Vagina (tissue), 2 donors: ENCODE measurements at regions not wholly inside any gene's neighbourhood (a gene's known extent, or its start where the extent isn't known, plus 50 kb on each side); places are given as distances from the start of the nearest gene placed in this dataset.
"Not testable (repeated sequence)": the region's sequence is repeated elsewhere in the genome, so short reads cannot be mapped to it uniquely, and the experiment has no call there.

ENCODE experiments used
- DNase-seq, 2 donors: peaks; one replicate each; pipeline ENCODE4 v3.0.0-alpha.2; 2017; ENCODE audit errors: extremely low spot score in 2 of 2
- H3K27ac ChIP-seq: fragments of 200-600 bp; sonication (generic); one replicate; pipeline ENCODE4 v1.5.1; 2019
- H3K27me3 ChIP-seq: fragments of 200-600 bp; sonication (generic); one replicate; pipeline ENCODE4 v1.5.1; 2019
- H3K36me3 ChIP-seq, 2 donors: fragments of 200-600 bp; sonication (generic); one replicate each; pipeline ENCODE4 v1.5.1; 2017 to 2019
- H3K4me1 ChIP-seq: fragments of 200-600 bp; sonication (generic); one replicate; pipeline ENCODE4 v1.5.1; 2019
- H3K4me3 ChIP-seq, 2 donors: fragments of 200-600 bp; sonication (generic); 1 replicate in 1 of 2; 2 replicates in 1 of 2; pipeline ENCODE4 v1.5.1; 2016 to 2019
- H3K9me3 ChIP-seq: fragments of 200-600 bp; sonication (generic); one replicate; pipeline ENCODE4 v1.5.1; 2019
- POLR2A ChIP-seq, 2 donors: fragments of 450-650 bp; IDR thresholded peaks; one replicate each; pipeline ENCODE4 v1.6.1; 2017; ENCODE audit warnings: antibody characterized with exemption in 2 of 2, mild to moderate bottlenecking in 2 of 2, moderate library complexity in 2 of 2
- POLR2AphosphoS5 ChIP-seq, 2 donors: sonication (generic); formaldehyde crosslinking; IDR thresholded peaks; one replicate each; pipeline ENCODE4 v1.9.0; 2017; ENCODE audit warnings: antibody characterized with exemption in 2 of 2, mild to moderate bottlenecking in 2 of 2, low read depth in 1 of 2; ENCODE audit not compliant: insufficient read depth in 1 of 2
- intact Hi-C: fragments of 100-400 bp; cut with DNase I; formaldehyde crosslinking; loops from one replicate; pipeline ENCODE4 v1.15.1; 2023
- TF ChIP-seq, protein P1 (sequence below), 3 experiments: fragments of 450-650 bp in 2 of 3; fragments of 200-600 bp in 1 of 3; sonication (generic) in 1 of 3; IDR thresholded peaks; one replicate each; pipeline ENCODE4 v1.5.1; 2017 to 2019; ENCODE audit warnings: antibody characterized with exemption in 3 of 3, mild to moderate bottlenecking in 2 of 3, moderate library complexity in 2 of 3

- H3K27me3 ChIP-seq, H3K27ac ChIP-seq, H3K36me3 ChIP-seq, DNase-seq, H3K9me3 ChIP-seq, H3K4me1 ChIP-seq, intact Hi-C loops, H3K4me3 ChIP-seq: not testable (repeated sequence)
- TF ChIP-seq, protein P1, sequence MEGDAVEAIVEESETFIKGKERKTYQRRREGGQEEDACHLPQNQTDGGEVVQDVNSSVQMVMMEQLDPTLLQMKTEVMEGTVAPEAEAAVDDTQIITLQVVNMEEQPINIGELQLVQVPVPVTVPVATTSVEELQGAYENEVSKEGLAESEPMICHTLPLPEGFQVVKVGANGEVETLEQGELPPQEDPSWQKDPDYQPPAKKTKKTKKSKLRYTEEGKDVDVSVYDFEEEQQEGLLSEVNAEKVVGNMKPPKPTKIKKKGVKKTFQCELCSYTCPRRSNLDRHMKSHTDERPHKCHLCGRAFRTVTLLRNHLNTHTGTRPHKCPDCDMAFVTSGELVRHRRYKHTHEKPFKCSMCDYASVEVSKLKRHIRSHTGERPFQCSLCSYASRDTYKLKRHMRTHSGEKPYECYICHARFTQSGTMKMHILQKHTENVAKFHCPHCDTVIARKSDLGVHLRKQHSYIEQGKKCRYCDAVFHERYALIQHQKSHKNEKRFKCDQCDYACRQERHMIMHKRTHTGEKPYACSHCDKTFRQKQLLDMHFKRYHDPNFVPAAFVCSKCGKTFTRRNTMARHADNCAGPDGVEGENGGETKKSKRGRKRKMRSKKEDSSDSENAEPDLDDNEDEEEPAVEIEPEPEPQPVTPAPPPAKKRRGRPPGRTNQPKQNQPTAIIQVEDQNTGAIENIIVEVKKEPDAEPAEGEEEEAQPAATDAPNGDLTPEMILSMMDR (IDR thresholded peaks at IDR 0.05): peak in 2 of 3 experiments; percentile 28 to 44
Measured at GRCh38 chr11:89616999-89617602, 93.0 kb upstream of the TRIM77 start.

- H3K27ac ChIP-seq, H3K9me3 ChIP-seq, H3K27me3 ChIP-seq, H3K36me3 ChIP-seq, H3K4me3 ChIP-seq, intact Hi-C loops, DNase-seq, H3K4me1 ChIP-seq: not testable (repeated sequence)
Measured at GRCh38 chr11:89620721-89621120, 89.4 kb upstream of the TRIM77 start.

DNA sequence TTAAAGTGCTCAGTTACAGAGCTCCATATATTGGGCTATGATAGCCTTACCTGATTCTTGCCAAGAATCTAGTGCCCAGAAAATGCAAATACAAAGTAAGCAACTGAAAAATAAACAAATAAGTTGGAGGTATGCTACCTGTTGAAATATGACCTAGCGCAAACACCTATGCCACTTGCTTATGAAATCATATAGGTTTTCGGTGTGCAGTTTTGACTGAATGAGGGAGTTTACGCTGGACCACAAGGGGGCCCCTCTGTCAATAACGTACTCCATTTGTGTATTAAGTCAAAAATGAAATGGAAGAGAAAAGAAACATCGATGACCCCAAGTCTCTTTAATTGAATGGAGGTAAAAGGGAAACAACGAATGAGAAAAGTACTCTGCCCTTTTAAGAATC lies 84.9 kb upstream of the TRIM77 start:
- H3K36me3 ChIP-seq: no peaks in the 10 kb centered on the region
- H3K27me3 ChIP-seq: no peaks in the 10 kb centered on the region
- intact Hi-C loops: no loop called here
- TF ChIP-seq, protein P1 (IDR thresholded peaks at IDR 0.05): no peak
- TF ChIP-seq POLR2A (IDR thresholded peaks at IDR 0.05) (no peak), POLR2AphosphoS5 (IDR thresholded peaks at IDR 0.05; ENCODE audit: insufficient read depth in 1 of 2, low read depth in 1 of 2) (no peak)
- H3K4me1 ChIP-seq: no peaks in the 10 kb centered on the region
- no peak overlapping the region for H3K4me3 ChIP-seq
- H3K27ac ChIP-seq: no peak overlapping the region
- DNase-seq: no peak
- H3K9me3 ChIP-seq: no peaks in the 10 kb centered on the region

DNA sequence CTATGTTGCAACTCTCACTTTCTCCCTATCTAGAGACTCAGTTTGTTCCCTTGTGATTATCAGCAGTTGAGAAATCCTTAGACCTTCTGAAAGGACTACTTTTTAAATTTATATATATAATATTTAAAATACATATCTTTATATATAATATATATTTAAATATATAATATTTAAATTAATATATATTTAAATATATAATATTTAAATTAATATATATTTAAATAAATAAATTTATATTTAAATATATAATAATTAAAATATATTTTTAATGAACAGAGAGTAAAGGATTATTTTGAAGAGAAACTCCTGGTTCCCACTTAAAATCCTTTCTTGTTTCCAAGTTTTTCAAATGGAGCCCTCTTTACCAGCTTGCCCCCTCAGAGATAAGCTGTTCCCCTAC lies 83.7 kb upstream of the TRIM77 start:
- TF ChIP-seq POLR2AphosphoS5 (IDR thresholded peaks at IDR 0.05; ENCODE audit: insufficient read depth in 1 of 2, low read depth in 1 of 2) (no peak), POLR2A (IDR thresholded peaks at IDR 0.05) (no peak)
- TF ChIP-seq, protein P1 (IDR thresholded peaks at IDR 0.05): no peak

DNA sequence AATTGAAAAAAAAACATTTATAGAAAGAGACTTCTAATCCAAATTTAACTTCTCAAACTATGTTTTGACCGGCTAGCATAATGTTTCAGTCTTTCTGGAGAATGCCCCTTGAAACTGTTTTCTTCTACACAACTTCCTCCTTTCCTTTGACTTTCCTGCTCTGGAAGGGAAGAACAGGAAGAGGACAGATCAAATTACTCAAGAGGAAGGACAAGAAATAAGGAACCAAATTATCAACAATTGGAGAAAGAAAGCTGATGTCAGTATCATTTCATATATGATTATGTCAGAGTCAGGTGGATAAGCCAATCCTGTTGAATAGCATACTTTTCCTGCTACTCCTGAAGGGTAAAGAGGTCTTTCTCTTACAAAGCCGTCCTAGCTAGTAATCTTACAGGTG lies 83.2 kb upstream of the TRIM77 start:
- intact Hi-C loops, H3K4me3 ChIP-seq, H3K36me3 ChIP-seq, H3K4me1 ChIP-seq, H3K9me3 ChIP-seq, DNase-seq, H3K27ac ChIP-seq, H3K27me3 ChIP-seq: not testable (repeated sequence)

More for the DNA sequence above, 83.7 kb upstream of the TRIM77 start:
- intact Hi-C loops: no loop called here
- H3K36me3 ChIP-seq: no peaks in the 10 kb centered on the region
- H3K4me3 ChIP-seq: no peak overlapping the region
- no peak for DNase-seq
- no peaks in the 10 kb centered on the region for H3K27me3 ChIP-seq
- H3K4me1 ChIP-seq: no peaks in the 10 kb centered on the region
- no peak overlapping the region for H3K27ac ChIP-seq
- no peaks in the 10 kb centered on the region for H3K9me3 ChIP-seq

DNA sequence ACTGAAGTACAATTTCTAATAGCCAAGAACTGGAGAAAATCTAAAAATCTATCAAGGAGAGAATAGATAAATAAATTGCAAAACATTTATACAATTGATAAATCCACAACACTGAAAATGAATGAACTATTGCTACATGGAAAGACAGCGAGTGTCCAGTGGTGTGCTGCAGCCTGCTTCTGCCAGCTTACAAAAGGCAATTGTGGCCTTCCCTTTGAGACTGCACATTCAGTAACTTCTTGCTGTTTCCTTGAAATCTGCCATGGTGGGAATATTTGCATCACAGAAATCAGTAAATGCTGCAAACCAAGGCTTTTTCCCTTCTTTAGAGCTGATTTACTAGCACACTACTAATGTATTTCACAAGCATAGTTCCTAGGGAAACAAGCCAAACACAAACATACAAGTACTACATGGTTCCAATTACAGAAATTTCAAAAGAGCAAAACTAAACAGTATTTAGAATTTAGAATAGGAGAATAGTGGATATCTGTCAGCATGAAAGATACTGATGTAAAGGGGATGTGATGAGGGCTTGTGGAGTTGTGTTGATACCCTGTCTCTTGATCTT lies 76.9 kb upstream of the TRIM77 start:
- intact Hi-C loops: no loop called here
- Histone ChIP-seq H3K4me3 (no peak overlapping the region), H3K4me1 (no peaks in the 10 kb centered on the region), H3K27me3 (no peaks in the 10 kb centered on the region), H3K36me3 (no peaks in the 10 kb centered on the region), H3K9me3 (no peaks in the 10 kb centered on the region), H3K27ac (no peak overlapping the region)
- DNase-seq: no peak
- TF ChIP-seq, protein P1 (IDR thresholded peaks at IDR 0.05): no peak
- TF ChIP-seq POLR2A (IDR thresholded peaks at IDR 0.05): no peak
- no peak for TF ChIP-seq POLR2AphosphoS5 (IDR thresholded peaks at IDR 0.05; ENCODE audit: insufficient read depth in 1 of 2, low read depth in 1 of 2)

DNA sequence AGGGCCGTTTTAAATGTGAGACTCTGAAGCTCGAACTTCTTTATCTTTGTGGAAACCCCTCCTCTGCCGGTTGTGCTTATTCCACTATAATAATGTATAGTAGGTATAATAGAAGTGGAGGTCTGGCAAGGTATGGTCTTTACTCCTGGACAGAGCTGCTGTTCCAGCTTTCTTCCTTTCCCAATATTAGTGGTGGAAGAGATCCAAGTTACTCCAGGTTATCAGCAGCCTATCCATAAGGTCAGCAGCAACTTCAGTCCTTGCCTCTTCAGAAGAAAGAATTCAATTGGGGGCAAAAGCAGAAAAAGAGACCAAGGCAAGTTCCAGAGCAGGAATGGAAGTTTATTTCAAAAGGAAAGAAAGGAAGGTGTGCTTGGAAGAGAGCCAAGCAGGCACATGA lies 69.3 kb upstream of the TRIM77 start:
- H3K27ac ChIP-seq, H3K36me3 ChIP-seq, intact Hi-C loops, H3K4me3 ChIP-seq, H3K27me3 ChIP-seq, H3K9me3 ChIP-seq, DNase-seq, H3K4me1 ChIP-seq: not testable (repeated sequence)

DNA sequence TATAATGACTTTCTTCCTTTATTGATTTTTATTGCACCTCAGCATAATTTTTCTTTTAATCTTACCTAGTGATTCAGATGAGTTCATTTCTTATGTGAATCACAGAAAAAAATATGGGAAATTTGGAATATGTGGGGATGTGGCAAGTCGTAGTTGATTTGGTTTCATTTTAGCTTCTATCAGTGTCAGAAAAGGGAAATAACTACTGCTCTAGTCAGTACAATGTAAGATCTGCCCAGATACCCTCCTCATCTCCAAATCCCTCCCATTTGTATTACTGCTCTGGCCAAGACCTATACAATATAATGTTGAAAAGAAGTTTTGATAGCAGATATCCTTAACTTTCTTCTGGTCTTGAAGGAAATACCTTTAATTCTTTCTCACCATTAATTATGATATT lies 61.9 kb upstream of the TRIM77 start:
- H3K36me3 ChIP-seq, intact Hi-C loops, H3K27ac ChIP-seq, H3K4me1 ChIP-seq, H3K4me3 ChIP-seq, H3K9me3 ChIP-seq, DNase-seq, H3K27me3 ChIP-seq: not testable (repeated sequence)

DNA sequence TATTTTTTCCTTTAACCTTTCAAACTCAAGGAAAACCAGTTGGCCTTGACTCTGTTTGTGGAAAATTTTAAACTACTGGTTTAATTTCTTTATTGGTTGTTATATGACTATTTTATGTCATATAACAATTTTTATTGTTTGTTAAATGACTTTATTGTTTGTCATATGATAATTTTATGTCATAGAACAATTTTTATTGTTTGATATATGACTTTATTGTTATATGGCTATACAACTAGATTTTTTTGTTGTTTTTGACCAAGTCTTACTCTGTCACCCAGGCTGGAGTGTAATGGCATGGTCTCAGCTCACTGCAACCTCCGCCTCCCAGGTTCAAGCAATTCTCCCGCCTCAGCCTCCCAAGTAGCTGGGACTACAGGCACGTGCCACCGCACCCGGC lies 61.1 kb upstream of the TRIM77 start:
- H3K4me3 ChIP-seq, H3K27ac ChIP-seq, H3K27me3 ChIP-seq, H3K9me3 ChIP-seq, DNase-seq, H3K36me3 ChIP-seq, H3K4me1 ChIP-seq, intact Hi-C loops: not testable (repeated sequence)
